ENCODE measurements at regions not wholly inside any gene's neighbourhood (a gene's known extent, or its start where the extent isn't known, plus 50 kb on each side); places are given as distances from the start of the nearest gene placed in this dataset.

DNA sequence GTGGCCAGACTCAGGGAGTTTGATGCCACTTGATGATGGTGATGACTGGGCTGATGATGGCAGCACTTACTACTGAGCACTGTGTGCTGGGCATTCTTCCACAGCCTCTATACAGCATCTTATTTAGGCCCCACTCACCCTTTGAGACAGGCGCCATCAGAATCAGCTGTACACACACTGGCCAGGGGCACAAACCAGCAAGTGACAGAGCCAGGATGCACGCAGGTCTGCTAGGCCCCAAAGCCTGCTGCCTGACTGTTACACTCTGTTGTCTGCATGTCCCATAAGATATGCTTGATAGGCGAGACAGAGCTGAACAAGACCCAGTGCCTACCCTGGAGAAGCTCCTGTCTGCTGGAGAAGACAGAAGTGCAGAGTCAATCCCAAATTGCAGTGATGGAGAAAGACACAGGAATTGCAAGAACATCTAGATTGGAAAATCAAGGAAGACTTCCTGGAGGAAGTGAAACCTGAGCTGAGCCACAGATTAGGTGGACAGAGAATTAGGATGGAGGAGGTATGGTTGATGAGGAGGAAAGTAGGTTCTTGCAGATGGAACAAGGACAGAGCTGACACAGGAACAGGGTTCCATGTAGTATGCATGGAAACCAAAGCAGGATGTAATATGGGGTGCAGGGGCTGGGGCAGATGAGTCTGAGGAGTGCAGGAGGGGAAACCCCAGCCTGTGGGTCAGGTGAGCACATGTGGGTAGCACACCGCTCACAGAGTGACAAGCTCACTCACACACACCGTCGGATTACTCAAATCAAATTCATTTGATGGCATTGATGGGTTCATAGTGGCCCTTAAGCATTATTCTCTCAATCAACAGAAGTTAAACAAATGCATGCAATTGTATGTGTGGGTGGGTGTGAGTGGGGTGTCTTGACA, 117.3 kb downstream of the BEGAIN start:
- no peak for DNase-seq

- no peak for DNase-seq
Measured at GRCh38 chr14:100470523-100470897, 116.7 kb downstream of the BEGAIN start.

GRCh38 chr14:100471441-100472093, 115.7 kb downstream of the BEGAIN start:
- DNase-seq, result no peak

GRCh38 chr14:100472094-100472455, 115.1 kb downstream of the BEGAIN start:
- no peak for DNase-seq

- DNase-seq, result no peak
Measured at GRCh38 chr14:100472491-100472890, 114.7 kb downstream of the BEGAIN start.

- no peak for DNase-seq
Measured at GRCh38 chr14:100473249-100473648, 114.0 kb downstream of the BEGAIN start.

DNA sequence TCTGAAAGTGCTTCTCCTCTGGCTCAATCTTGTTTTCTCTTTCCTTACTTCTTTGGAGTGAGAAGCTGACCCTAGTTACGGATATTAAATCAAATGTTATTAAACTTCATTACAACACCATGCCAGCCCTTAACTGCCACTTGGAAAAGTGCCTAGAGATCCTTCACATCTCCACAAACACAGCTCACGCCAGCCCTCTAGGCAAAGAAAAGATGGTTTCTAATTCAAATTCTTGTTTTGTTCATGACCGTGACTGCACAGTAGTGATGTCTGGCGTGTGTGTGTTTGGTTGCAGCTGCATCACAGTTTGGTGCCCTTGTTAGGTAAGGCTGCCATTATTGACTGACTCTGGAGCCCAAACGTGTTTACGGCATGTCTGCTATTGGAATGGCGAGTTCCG, 113.0 kb downstream of the BEGAIN start:
- DNase-seq, result no peak

- DNase-seq, result no peak
Measured at GRCh38 chr14:100475268-100475667, 111.9 kb downstream of the BEGAIN start.

- no peak for DNase-seq
Measured at GRCh38 chr14:100476012-100476822, 111.0 kb downstream of the BEGAIN start.

- DNase-seq, result no peak
Measured at GRCh38 chr14:100484531-100485267, 102.5 kb downstream of the BEGAIN start.

GRCh38 chr14:100486025-100486828, 101.0 kb downstream of the BEGAIN start:
- peak; percentile 66 for DNase-seq

Measured in activated gamma-delta T cell treated with Interleukin-2 at 50 U/mL for 16 hours (primary cell).